GM18907 (cell line): ENCODE measurements at regions not wholly inside any gene's neighbourhood (a gene's known extent, or its start where the extent isn't known, plus 50 kb on each side); places are given as distances from the start of the nearest gene placed in this dataset.
"Not testable (repeated sequence)": the region's sequence is repeated elsewhere in the genome, so short reads cannot be mapped to it uniquely, and the experiment has no call there.

Experiments
- ATAC-seq: cut with Tn5 transposase; IDR thresholded peaks from one replicate; pipeline ENCODE4 v1.9.1; 2021; ENCODE audit warnings: mild to moderate bottlenecking, moderate library complexity; ENCODE audit not compliant: unreplicated experiment

- no peak for ATAC-seq
These were observed 83.3 kb upstream of the PDZD8 start for GRCh38 chr10:117458571-117458970.

- no peak for ATAC-seq
These were observed 82.7 kb upstream of the PDZD8 start for GRCh38 chr10:117457932-117458331.

GRCh38 chr10:117457071-117457810 lies 82.0 kb upstream of the PDZD8 start:
- no peak for ATAC-seq

GRCh38 chr10:117455346-117455745 lies 80.1 kb upstream of the PDZD8 start:
- no peak for ATAC-seq

GRCh38 chr10:117454502-117454901 lies 79.3 kb upstream of the PDZD8 start:
- no peak for ATAC-seq

- not testable (repeated sequence) for ATAC-seq
These were observed 78.2 kb upstream of the PDZD8 start for GRCh38 chr10:117453484-117453883.

- no peak for ATAC-seq
These were observed 75.7 kb upstream of the PDZD8 start for GRCh38 chr10:117450940-117451339.

- ATAC-seq: no peak
These were observed 74.4 kb upstream of the PDZD8 start for GRCh38 chr10:117449636-117450035.

GRCh38 chr10:117448802-117449201 lies 73.6 kb upstream of the PDZD8 start:
- no peak for ATAC-seq

GRCh38 chr10:117445992-117446391 lies 70.8 kb upstream of the PDZD8 start:
- ATAC-seq: no peak

GRCh38 chr10:117444497-117445040 lies 69.3 kb upstream of the PDZD8 start:
- no peak for ATAC-seq

- no peak for ATAC-seq
These were observed 68.4 kb upstream of the PDZD8 start for GRCh38 chr10:117443686-117444041.

- ATAC-seq: peak; percentile 64
These were observed 67.9 kb upstream of the PDZD8 start for GRCh38 chr10:117442944-117443685.

- ATAC-seq: peak; percentile 5
These were observed 67.3 kb upstream of the PDZD8 start for GRCh38 chr10:117442521-117442920.

- peak; percentile 89 for ATAC-seq
These were observed 66.7 kb upstream of the PDZD8 start for GRCh38 chr10:117441812-117442443.

GRCh38 chr10:117441361-117441760 lies 66.1 kb upstream of the PDZD8 start:
- no peak for ATAC-seq

- ATAC-seq: no peak
These were observed 64.1 kb upstream of the PDZD8 start for GRCh38 chr10:117439243-117439912.

GRCh38 chr10:117432866-117433265 lies 57.6 kb upstream of the PDZD8 start:
- ATAC-seq: peak; percentile 75

- no peak for ATAC-seq
These were observed 55.9 kb upstream of the PDZD8 start for GRCh38 chr10:117431160-117431559.

GRCh38 chr10:117430535-117430934 lies 55.3 kb upstream of the PDZD8 start:
- ATAC-seq: not testable (repeated sequence)

- ATAC-seq: no peak
These were observed 54.5 kb upstream of the PDZD8 start for GRCh38 chr10:117429643-117430265.
